GM12874 (cell line): ENCODE measurements at regions not wholly inside any gene's neighbourhood (a gene's known extent, or its start where the extent isn't known, plus 50 kb on each side); places are given as distances from the start of the nearest gene placed in this dataset.
A peak's percentile ranks its signal among the peaks of the same experiment; 100 is the strongest.

Experiments
- TF ChIP-seq, protein P1 (sequence below): IDR thresholded peaks from 2 replicates; pipeline ENCODE4 v1.5.1; 2011; ENCODE audit warnings: low read depth, mild to moderate bottlenecking, control low read depth, low read length, moderate library complexity; ENCODE audit not compliant: insufficient read depth

GRCh38 chr11:134944986-134945385, 532.9 kb upstream of the B3GAT1 start:
- TF ChIP-seq, protein P1, sequence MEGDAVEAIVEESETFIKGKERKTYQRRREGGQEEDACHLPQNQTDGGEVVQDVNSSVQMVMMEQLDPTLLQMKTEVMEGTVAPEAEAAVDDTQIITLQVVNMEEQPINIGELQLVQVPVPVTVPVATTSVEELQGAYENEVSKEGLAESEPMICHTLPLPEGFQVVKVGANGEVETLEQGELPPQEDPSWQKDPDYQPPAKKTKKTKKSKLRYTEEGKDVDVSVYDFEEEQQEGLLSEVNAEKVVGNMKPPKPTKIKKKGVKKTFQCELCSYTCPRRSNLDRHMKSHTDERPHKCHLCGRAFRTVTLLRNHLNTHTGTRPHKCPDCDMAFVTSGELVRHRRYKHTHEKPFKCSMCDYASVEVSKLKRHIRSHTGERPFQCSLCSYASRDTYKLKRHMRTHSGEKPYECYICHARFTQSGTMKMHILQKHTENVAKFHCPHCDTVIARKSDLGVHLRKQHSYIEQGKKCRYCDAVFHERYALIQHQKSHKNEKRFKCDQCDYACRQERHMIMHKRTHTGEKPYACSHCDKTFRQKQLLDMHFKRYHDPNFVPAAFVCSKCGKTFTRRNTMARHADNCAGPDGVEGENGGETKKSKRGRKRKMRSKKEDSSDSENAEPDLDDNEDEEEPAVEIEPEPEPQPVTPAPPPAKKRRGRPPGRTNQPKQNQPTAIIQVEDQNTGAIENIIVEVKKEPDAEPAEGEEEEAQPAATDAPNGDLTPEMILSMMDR: no peak

DNA sequence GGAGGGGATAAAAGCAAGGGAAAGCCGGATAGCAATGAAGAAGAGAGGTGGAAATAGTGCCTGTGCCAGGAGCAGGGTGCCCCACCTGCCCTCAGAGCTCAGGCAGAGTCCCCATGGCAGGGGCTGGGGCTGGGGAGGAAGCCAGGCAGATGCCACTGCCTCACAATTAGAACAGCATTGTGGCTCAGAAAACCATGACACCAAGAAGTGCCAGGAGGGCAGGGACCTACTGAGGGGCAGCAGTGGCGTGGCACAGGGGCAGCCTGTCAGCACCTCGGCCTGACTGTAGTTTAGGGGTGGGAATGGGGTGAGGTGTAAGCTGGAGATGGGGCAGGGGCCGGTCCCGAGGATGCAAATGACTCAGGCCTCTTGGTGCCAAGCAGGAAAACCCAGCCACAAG, 532.1 kb upstream of the B3GAT1 start:
- TF ChIP-seq, protein P1: no peak

GRCh38 chr11:134943544-134943943, 531.5 kb upstream of the B3GAT1 start:
- TF ChIP-seq, protein P1: no peak

DNA sequence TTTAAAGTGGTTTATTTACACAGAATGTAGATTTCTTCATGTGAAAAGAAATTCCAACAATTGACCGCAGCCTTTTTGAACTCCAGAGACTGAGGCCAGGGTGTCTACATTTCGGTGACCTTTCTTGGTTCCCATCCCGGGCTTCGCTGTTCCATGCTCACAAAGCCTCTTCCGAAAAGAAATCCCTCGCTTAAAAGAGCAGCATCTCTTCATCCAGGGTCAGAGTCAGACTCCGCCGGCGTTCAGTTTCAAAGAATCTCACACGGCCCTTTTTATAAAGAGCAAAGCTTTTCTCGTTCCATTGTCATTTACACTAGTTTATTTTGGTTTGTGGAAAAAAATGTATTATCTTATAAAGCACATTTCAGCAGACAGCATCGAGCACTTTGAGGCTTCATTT, 530.6 kb upstream of the B3GAT1 start:
- TF ChIP-seq, protein P1: no peak

GRCh38 chr11:134941936-134942600, 530.0 kb upstream of the B3GAT1 start:
- TF ChIP-seq, protein P1: 0 out of 2 replicates have a peak, but pooled peaks have one; percentile 18

DNA sequence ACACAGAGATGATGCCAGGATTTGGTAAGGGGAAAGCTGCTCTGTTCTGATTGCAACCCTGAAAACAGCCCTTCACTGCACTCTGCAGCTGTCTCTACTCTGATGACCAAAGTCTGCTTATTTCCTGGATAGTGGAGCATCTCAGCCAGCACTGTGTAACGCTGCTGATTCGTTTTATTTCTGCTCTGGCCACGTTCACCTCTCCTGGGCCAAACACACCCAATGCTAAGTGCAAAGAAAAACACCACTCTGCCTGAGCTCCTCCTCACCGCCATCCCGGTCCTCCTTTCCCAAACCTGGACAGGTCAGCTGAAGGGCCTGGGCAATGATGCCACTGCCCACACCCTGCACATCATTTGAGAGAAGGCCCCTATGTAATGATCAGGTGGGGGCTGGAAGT, 529.3 kb upstream of the B3GAT1 start:
- TF ChIP-seq, protein P1: no peak

GRCh38 chr11:134940441-134941126, 528.5 kb upstream of the B3GAT1 start:
- TF ChIP-seq, protein P1: no peak
